ENCODE measurements at regions not wholly inside any gene's neighbourhood (a gene's known extent, or its start where the extent isn't known, plus 50 kb on each side); places are given as distances from the start of the nearest gene placed in this dataset.
A peak's percentile ranks its signal among the peaks of the same experiment; 100 is the strongest.

- ChIA-PET CTCF (interaction anchor here (1.1 to 1.7 kb wide), 4 partner anchors 17 to 181 kb away, joined by 3 to 6 read pairs (median 4); no protein-coding TSS in a partner anchor), POLR2A (no interaction called here)
- H3K27ac Mint-ChIP-seq: no peak overlapping the region
- peaks cover 15% of the 10 kb centered on the region for H3K9me3 Mint-ChIP-seq
- TF ChIP-seq ZNF317 (CRISPR knock-in tag; IDR thresholded peaks at IDR 0.05; ENCODE audit: borderline replicate concordance, low read depth) (no peak), JUN (CRISPR knock-in tag; IDR thresholded peaks at IDR 0.05) (no peak), ATF3 (CRISPR knock-in tag; conservative IDR thresholded peaks at IDR 0.05) (no peak), NR1H2 (CRISPR knock-in tag; IDR thresholded peaks at IDR 0.05) (no peak), CDX4 (CRISPR knock-in tag; IDR thresholded peaks at IDR 0.05; ENCODE audit: borderline replicate concordance) (no peak)
- peak; percentile 13; the same call in 1 of the 2 replicates for ATAC-seq
- DNase-seq (ENCODE audit: low spot score): no peak
- peaks cover 44% of the 10 kb centered on the region for H3K4me1 Mint-ChIP-seq
- H3K36me3 Mint-ChIP-seq: peaks cover 7% of the 10 kb centered on the region
- no peak overlapping the region for H3K4me3 Mint-ChIP-seq
- peaks cover 4% of the 10 kb centered on the region for H3K27me3 Mint-ChIP-seq (ENCODE audit: low read depth)
These were observed 77.1 kb upstream of the BRD7 start for GRCh38 chr16:50445621-50446555.

GRCh38 chr16:50444526-50444925, 75.7 kb upstream of the BRD7 start:
- TF ChIP-seq HMGXB4 (CRISPR knock-in tag; IDR thresholded peaks at IDR 0.05) (no peak), CREB1 (CRISPR knock-in tag; IDR thresholded peaks at IDR 0.05) (no peak), PRRX2 (CRISPR knock-in tag; IDR thresholded peaks at IDR 0.05) (no peak), FOXP1 (CRISPR knock-in tag; IDR thresholded peaks at IDR 0.05; ENCODE audit: borderline replicate concordance) (no peak), ATF6 (CRISPR knock-in tag; IDR thresholded peaks at IDR 0.05) (no peak), HMGA2 (CRISPR knock-in tag; IDR thresholded peaks at IDR 0.05) (no peak), E2F5 (CRISPR knock-in tag; IDR thresholded peaks at IDR 0.05) (no peak), TP53 (CRISPR knock-in tag; IDR thresholded peaks at IDR 0.05) (no peak), KAT7 (CRISPR knock-in tag; IDR thresholded peaks at IDR 0.05; ENCODE audit: borderline replicate concordance) (no peak), MYBL2 (CRISPR knock-in tag; IDR thresholded peaks at IDR 0.05) (no peak), MXD4 (CRISPR knock-in tag; IDR thresholded peaks at IDR 0.05; ENCODE audit: borderline replicate concordance) (no peak), ZNF138 (CRISPR knock-in tag; conservative IDR thresholded peaks at IDR 0.05) (no peak)
- POLR2A ChIA-PET: interaction anchor here (1.0 kb wide), 1 partner anchor 30 kb away, joined by 4 read pairs; no protein-coding TSS in a partner anchor
- no peak for ATAC-seq

More at GRCh38 chr16:50444526-50444925, 75.7 kb upstream of the BRD7 start:
- peaks cover 24% of the 10 kb centered on the region for H3K9me3 Mint-ChIP-seq
- DNase-seq (ENCODE audit: low spot score): no peak
- H3K4me1 Mint-ChIP-seq: peaks cover 34% of the 10 kb centered on the region
- H3K4me3 Mint-ChIP-seq: no peak overlapping the region
- H3K27ac Mint-ChIP-seq: no peak overlapping the region
- H3K27me3 Mint-ChIP-seq (ENCODE audit: low read depth): peaks cover 4% of the 10 kb centered on the region
- H3K36me3 Mint-ChIP-seq: peaks cover 19% of the 10 kb centered on the region
- CTCF ChIA-PET: interaction anchor here (1.5 to 1.7 kb wide), 2 partner anchors 19 kb away, joined by 4 to 6 read pairs; no protein-coding TSS in a partner anchor

All from WTC11 (cell line).